Subcutaneous abdominal adipose tissue (tissue), 5 donors: ENCODE measurements at regions not wholly inside any gene's neighbourhood (a gene's known extent, or its start where the extent isn't known, plus 50 kb on each side); places are given as distances from the start of the nearest gene placed in this dataset.

Experiments
- H3K27ac ChIP-seq: one replicate; pipeline ENCODE4 v1.7.0; 2013; ENCODE audit warnings: low read depth, mild to moderate bottlenecking, inconsistent platforms, low read length, moderate library complexity
- H3K27me3 ChIP-seq, 5 donors: one replicate each; pipeline ENCODE4 v1.7.0; 2013; ENCODE audit warnings: low read length in 5 of 5, inconsistent platforms in 1 of 5; ENCODE audit not compliant: control insufficient read depth in 5 of 5, insufficient read depth in 4 of 5
- H3K36me3 ChIP-seq, 5 donors: one replicate each; pipeline ENCODE4 v1.7.0; 2013; ENCODE audit warnings: low read length in 5 of 5; ENCODE audit not compliant: control insufficient read depth in 5 of 5, insufficient read depth in 5 of 5
- H3K4me1 ChIP-seq, 5 donors: one replicate each; pipeline ENCODE4 v1.7.0; 2013; ENCODE audit warnings: low read length in 5 of 5, mild to moderate bottlenecking in 3 of 5, moderate library complexity in 1 of 5; ENCODE audit not compliant: control insufficient read depth in 5 of 5, insufficient read depth in 5 of 5
- H3K4me3 ChIP-seq, 5 donors: one replicate each; pipeline ENCODE4 v1.7.0; 2013; ENCODE audit warnings: low read length in 5 of 5, low read depth in 1 of 5
- H3K9ac ChIP-seq, 5 donors: one replicate each; pipeline ENCODE4 v1.7.0; 2013; ENCODE audit warnings: low read length in 5 of 5, mild to moderate bottlenecking in 4 of 5, moderate library complexity in 3 of 5
- H3K9me3 ChIP-seq, 5 donors: one replicate each; pipeline ENCODE4 v1.7.0; 2013; ENCODE audit warnings: low read length in 5 of 5; ENCODE audit not compliant: control insufficient read depth in 5 of 5
- donor health status: healthy.
- donor health status: healthy.
- donor health status: healthy.
- donor health status: healthy.
- donor health status: healthy.

DNA sequence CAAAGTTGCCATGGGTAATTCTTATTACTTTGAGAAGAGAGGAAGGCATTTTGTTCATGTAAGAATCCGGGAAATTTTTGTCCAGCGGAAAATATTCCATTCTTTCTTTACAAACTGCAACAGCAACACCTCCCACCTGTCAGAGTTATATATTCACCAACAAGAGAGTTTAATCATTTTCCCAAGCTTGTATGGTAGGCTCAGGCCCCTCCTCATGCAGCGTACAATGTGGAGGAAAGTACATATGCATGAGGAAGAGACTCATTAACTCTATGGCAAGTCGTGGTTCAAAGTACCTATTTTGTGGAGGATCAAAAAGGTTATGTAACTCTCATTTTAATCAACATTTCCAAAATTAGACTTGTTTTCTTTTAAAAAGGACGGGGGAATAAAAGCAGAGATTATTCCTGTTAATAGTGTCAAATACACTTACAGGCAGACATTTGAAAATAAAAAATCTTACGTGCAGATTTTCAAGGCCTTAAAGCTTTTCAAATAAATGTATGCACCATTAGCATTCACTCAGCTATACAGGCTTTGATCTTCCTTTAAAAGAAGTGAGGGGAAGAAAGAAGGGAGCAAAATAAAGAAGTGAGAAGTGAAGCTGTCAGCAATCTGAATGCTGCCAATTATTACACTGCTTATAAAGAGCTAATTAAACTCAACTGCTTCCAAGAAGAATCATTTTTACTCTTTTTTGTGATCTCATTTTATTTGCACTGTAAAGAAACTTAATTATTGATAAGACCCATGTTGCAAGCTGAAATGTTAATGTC lies 204.8 kb downstream of the FAT4 start:
- H3K9me3 ChIP-seq, result no peaks in the 10 kb centered on the region
- no peak overlapping the region for H3K9ac ChIP-seq
- H3K4me1 ChIP-seq, result peaks cover 0 to 3% (median 0%) of the 10 kb centered on the region in 5 donors
- no peak overlapping the region for H3K4me3 ChIP-seq
- H3K27ac ChIP-seq, result no peak overlapping the region
- H3K36me3 ChIP-seq, result no peaks in the 10 kb centered on the region
- no peaks in the 10 kb centered on the region for H3K27me3 ChIP-seq

- no peak overlapping the region for H3K9ac ChIP-seq
- peaks cover 0 to 3% (median 0%) of the 10 kb centered on the region in 5 donors for H3K4me1 ChIP-seq
- H3K4me3 ChIP-seq, result no peak overlapping the region
- no peaks in the 10 kb centered on the region for H3K9me3 ChIP-seq
- no peaks in the 10 kb centered on the region for H3K36me3 ChIP-seq
- no peaks in the 10 kb centered on the region for H3K27me3 ChIP-seq
- H3K27ac ChIP-seq, result no peak overlapping the region
Observed at GRCh38 chr4:125520258-125520990, 205.7 kb downstream of the FAT4 start.

DNA sequence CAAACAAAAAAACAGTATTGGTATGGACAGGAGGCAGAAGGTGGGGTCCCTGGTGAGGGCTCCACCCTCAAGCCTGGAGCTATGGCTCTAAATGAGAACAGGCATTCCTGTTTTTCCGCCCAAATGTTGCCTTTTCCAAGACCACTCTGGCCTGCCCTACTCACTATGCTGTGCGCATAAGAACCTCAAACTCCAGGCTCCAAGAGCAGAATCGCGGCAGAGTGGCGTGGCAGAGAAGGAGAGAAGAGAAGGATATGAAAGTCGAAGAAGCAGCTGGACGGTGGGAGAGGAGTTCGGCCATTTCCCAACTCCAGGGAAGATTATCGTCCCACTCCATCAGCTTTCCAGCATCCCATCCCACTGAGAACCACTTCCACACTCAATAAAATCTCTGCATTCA lies 207.8 kb downstream of the FAT4 start:
- H3K9me3 ChIP-seq, result no peaks in the 10 kb centered on the region
- peaks cover 0 to 3% (median 0%) of the 10 kb centered on the region in 5 donors for H3K4me1 ChIP-seq
- no peaks in the 10 kb centered on the region for H3K27me3 ChIP-seq
- no peak overlapping the region for H3K27ac ChIP-seq
- H3K36me3 ChIP-seq, result no peaks in the 10 kb centered on the region
- H3K4me3 ChIP-seq, result no peak overlapping the region
- H3K9ac ChIP-seq, result no peak overlapping the region

GRCh38 chr4:125522992-125523391 lies 208.2 kb downstream of the FAT4 start:
- H3K9ac ChIP-seq, result no peak overlapping the region
- H3K27ac ChIP-seq, result no peak overlapping the region
- H3K27me3 ChIP-seq, result no peaks in the 10 kb centered on the region
- H3K36me3 ChIP-seq, result no peaks in the 10 kb centered on the region
- H3K4me1 ChIP-seq, result no peaks in the 10 kb centered on the region
- no peaks in the 10 kb centered on the region for H3K9me3 ChIP-seq
- H3K4me3 ChIP-seq, result no peak overlapping the region

GRCh38 chr4:125526420-125526819 lies 211.7 kb downstream of the FAT4 start:
- Histone ChIP-seq H3K27ac (no peak overlapping the region), H3K4me3 (no peak overlapping the region), H3K27me3 (no peaks in the 10 kb centered on the region), H3K36me3 (no peaks in the 10 kb centered on the region), H3K9ac (no peak overlapping the region), H3K4me1 (no peaks in the 10 kb centered on the region), H3K9me3 (no peaks in the 10 kb centered on the region)

- Histone ChIP-seq H3K36me3 (no peaks in the 10 kb centered on the region), H3K4me3 (no peak overlapping the region), H3K27me3 (no peaks in the 10 kb centered on the region), H3K4me1 (no peaks in the 10 kb centered on the region), H3K27ac (no peak overlapping the region), H3K9me3 (no peaks in the 10 kb centered on the region), H3K9ac (no peak overlapping the region)
Observed at GRCh38 chr4:125527681-125528080, 212.9 kb downstream of the FAT4 start.

DNA sequence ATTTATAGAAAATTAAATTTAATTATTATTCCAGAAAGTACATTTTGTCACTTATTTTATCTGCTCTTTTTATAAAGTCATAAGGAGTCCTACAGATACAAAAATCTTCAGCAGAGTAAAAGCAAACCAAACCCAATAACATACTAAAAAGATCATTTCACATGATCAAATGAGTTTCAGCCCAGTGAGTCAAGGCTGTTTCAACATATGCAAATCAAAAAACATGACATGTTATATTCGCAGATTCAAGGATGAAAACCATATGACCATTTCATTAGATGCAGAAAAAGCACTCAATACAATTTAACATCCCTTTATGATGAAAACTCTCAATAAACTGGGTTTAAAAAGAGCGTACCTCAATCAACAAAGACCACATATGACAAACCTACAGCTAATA lies 214.3 kb downstream of the FAT4 start:
- H3K9me3 ChIP-seq, result no peaks in the 10 kb centered on the region
- H3K4me1 ChIP-seq, result no peaks in the 10 kb centered on the region
- H3K4me3 ChIP-seq, result no peak overlapping the region
- no peaks in the 10 kb centered on the region for H3K36me3 ChIP-seq
- H3K27me3 ChIP-seq, result no peaks in the 10 kb centered on the region
- H3K9ac ChIP-seq, result no peak overlapping the region
- no peak overlapping the region for H3K27ac ChIP-seq

GRCh38 chr4:125538670-125539069 lies 223.9 kb downstream of the FAT4 start:
- no peaks in the 10 kb centered on the region for H3K36me3 ChIP-seq
- no peak overlapping the region for H3K9ac ChIP-seq
- no peak overlapping the region for H3K27ac ChIP-seq
- H3K4me1 ChIP-seq, result no peaks in the 10 kb centered on the region
- peaks cover 0 to 7% (median 0%) of the 10 kb centered on the region in 5 donors for H3K9me3 ChIP-seq
- no peaks in the 10 kb centered on the region for H3K27me3 ChIP-seq
- H3K4me3 ChIP-seq, result no peak overlapping the region

GRCh38 chr4:125539691-125540090 lies 224.9 kb downstream of the FAT4 start:
- Histone ChIP-seq H3K9ac (no peak overlapping the region), H3K9me3 (peaks cover 0 to 7% (median 0%) of the 10 kb centered on the region in 5 donors), H3K4me1 (no peaks in the 10 kb centered on the region), H3K27me3 (no peaks in the 10 kb centered on the region), H3K36me3 (no peaks in the 10 kb centered on the region), H3K27ac (no peak overlapping the region), H3K4me3 (no peak overlapping the region)

GRCh38 chr4:125541836-125542385 lies 227.2 kb downstream of the FAT4 start:
- Histone ChIP-seq H3K4me1 (no peaks in the 10 kb centered on the region), H3K27ac (no peak overlapping the region), H3K9ac (no peak overlapping the region), H3K4me3 (no peak overlapping the region), H3K36me3 (no peaks in the 10 kb centered on the region), H3K27me3 (no peaks in the 10 kb centered on the region), H3K9me3 (peaks cover 0 to 10% (median 6%) of the 10 kb centered on the region in 5 donors)
